WERI-Rb-1 (cell line): ENCODE measurements at regions not wholly inside any gene's neighbourhood (a gene's known extent, or its start where the extent isn't known, plus 50 kb on each side); places are given as distances from the start of the nearest gene placed in this dataset.
"Not testable (repeated sequence)": the region's sequence is repeated elsewhere in the genome, so short reads cannot be mapped to it uniquely, and the experiment has no call there.

Experiments used
- DNase-seq: peaks from one replicate; pipeline ENCODE4 v3.0.0-alpha.2; 2020
- H3K27ac ChIP-seq: fragments of 250-450 bp; sonication (Bioruptor Pico); 2 replicates; pipeline ENCODE4 v1.5.1; 2020; ENCODE audit warnings: mild to moderate bottlenecking, moderate library complexity
- H3K27me3 ChIP-seq: fragments of 250-450 bp; sonication (Bioruptor Pico); 2 replicates; pipeline ENCODE4 v1.5.1; 2021; ENCODE audit warnings: mild to moderate bottlenecking, low read depth, moderate library complexity; ENCODE audit not compliant: insufficient read depth, severe bottlenecking
- H3K36me3 ChIP-seq: fragments of 250-450 bp; sonication (Bioruptor Pico); 2 replicates; pipeline ENCODE4 v1.5.1; 2020; ENCODE audit warnings: mild to moderate bottlenecking, moderate library complexity
- H3K4me3 ChIP-seq: 2 replicates; pipeline ENCODE4 v1.5.1; 2011; ENCODE audit warnings: low read depth, mild to moderate bottlenecking, control low read depth, low read length
- H3K9me3 ChIP-seq: fragments of 250-450 bp; sonication (Bioruptor Pico); 2 replicates; pipeline ENCODE4 v1.5.1; 2021; ENCODE audit warnings: mild to moderate bottlenecking, moderate library complexity; ENCODE audit not compliant: severe bottlenecking
- TF ChIP-seq, protein P1 (sequence below): IDR thresholded peaks from 2 replicates; pipeline ENCODE4 v1.5.1; 2011; ENCODE audit warnings: low read depth, mild to moderate bottlenecking, control low read depth, inconsistent platforms, low read length

DNA sequence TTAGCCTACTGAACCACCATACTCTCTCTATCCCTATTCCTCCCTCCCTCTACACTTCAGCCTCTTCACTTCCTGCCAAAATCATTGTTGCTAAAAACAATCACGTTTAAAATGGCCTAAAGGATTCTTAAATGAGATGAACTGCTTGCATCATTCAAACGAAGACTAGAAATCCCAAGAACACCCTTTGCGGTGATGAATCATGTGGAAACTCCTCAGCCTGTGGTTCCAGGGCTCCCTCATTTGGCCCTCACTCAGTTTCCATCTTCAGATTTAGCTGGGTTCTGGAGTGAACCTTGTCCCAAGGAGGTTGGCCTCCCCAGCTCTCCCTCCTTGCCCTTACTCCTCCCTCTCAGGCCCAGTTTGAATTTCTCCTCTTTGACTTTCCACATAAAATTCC, 125.6 kb upstream of the CDC42EP3 start:
- no peak for DNase-seq
- H3K27ac ChIP-seq = no peak overlapping the region
- no peaks in the 10 kb centered on the region for H3K27me3 ChIP-seq
- H3K9me3 ChIP-seq = no peaks in the 10 kb centered on the region
- TF ChIP-seq, protein P1, sequence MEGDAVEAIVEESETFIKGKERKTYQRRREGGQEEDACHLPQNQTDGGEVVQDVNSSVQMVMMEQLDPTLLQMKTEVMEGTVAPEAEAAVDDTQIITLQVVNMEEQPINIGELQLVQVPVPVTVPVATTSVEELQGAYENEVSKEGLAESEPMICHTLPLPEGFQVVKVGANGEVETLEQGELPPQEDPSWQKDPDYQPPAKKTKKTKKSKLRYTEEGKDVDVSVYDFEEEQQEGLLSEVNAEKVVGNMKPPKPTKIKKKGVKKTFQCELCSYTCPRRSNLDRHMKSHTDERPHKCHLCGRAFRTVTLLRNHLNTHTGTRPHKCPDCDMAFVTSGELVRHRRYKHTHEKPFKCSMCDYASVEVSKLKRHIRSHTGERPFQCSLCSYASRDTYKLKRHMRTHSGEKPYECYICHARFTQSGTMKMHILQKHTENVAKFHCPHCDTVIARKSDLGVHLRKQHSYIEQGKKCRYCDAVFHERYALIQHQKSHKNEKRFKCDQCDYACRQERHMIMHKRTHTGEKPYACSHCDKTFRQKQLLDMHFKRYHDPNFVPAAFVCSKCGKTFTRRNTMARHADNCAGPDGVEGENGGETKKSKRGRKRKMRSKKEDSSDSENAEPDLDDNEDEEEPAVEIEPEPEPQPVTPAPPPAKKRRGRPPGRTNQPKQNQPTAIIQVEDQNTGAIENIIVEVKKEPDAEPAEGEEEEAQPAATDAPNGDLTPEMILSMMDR = no peak
- H3K36me3 ChIP-seq = no peaks in the 10 kb centered on the region
- H3K4me3 ChIP-seq = no peak overlapping the region

DNA sequence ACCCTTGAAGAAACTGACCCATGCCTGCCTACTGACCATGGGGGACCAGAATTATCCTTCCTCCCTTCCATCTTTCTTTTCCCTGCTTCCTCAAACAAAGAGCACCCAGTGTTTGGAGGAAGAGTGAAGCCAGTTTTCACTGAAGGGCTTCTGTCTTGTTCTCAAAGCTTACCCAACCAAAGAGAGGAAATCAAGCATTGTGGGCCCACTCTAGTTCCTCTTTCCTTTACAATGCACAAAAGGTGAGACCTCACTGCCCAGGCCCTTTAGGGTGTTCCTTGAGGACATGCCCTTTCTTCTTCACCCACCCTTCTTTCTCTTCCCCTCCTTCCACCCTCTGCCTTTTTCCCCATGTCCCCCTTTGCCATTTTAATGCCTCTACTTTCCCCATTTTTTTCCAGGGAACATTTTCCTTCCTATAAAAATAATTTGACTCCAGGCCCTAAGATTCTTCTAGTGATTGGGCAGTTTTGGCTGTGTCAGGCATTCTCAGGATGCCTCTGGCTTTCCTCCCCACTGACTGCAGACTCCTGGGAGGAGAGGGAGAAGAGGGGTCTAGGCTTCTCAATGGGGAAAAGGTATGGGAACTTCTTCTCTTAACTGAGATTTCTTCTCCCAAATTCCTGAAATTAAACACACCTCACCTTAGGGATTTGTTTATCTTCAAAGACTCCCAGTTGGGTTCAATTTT, 126.6 kb upstream of the RMDN2 start:
- Histone ChIP-seq H3K9me3 (no peaks in the 10 kb centered on the region), H3K27ac (no peak overlapping the region), H3K36me3 (no peaks in the 10 kb centered on the region), H3K4me3 (no peak overlapping the region), H3K27me3 (no peaks in the 10 kb centered on the region)
- DNase-seq = no peak
- TF ChIP-seq, protein P1 = no peak

DNA sequence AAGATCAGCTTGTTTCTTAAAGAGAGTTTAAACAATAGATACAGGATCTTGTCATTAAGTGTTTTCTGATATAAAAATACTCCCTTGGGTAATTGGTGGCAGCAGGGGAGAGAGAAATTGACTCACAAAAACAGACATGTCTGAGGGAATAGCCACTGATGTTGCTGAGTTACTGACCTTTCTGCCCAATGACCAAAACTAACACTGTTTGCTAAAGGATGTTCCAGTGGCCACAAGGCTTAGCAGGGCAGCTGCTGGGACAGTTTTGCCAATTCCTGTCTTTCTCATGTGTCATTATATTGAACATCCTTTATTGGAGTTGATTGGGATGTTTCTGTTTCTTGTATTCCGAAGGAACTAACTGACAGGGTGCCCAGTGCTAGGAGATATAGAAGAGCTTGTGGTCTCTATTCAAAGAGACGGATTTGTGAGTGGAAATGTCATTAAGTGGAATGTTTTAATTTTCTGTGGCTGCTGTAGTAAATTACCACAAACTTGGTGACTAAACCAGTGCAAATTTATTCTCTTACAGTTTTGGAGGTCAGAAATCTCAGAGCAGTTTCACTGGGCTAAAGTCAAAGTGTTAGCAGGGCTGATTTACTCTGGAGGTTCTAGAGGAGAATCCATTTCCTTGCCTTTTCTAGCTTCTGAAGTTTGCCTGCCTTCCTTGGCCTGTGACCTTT, 124.8 kb upstream of the RMDN2 start:
- no peak overlapping the region for H3K4me3 ChIP-seq
- H3K36me3 ChIP-seq = no peaks in the 10 kb centered on the region
- H3K27me3 ChIP-seq = no peaks in the 10 kb centered on the region
- no peak for DNase-seq
- H3K9me3 ChIP-seq = no peaks in the 10 kb centered on the region
- H3K27ac ChIP-seq = no peak overlapping the region
- TF ChIP-seq, protein P1 = no peak

DNA sequence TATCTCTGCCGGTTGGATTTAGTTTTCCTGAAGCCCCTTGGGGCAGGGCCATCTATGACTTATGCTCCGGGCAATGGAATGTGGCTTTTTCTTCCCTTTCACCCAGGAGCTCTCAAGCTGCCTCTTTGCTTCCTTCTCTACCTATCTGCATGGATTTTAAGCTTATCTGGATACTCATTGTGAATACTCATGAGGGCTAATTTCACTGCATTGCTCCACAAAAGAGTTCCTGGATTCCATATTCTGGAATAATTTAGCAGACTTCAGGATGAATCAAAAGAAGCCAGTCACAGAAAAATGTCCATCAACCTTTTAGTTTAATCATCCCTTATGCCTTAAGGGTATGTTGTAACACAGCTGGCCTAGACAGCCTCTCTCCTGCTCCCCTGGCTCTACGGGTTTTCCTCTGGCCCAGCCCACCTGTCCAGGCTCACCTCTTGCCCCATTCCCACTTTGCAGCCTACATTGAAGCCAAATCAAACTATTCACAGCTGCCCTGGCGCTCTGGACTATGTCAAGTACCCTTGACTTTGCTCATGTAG, 122.8 kb upstream of the RMDN2 start:
- Histone ChIP-seq H3K36me3 (no peaks in the 10 kb centered on the region), H3K27ac (no peak overlapping the region), H3K9me3 (no peaks in the 10 kb centered on the region), H3K4me3 (no peak overlapping the region), H3K27me3 (no peaks in the 10 kb centered on the region)
- TF ChIP-seq, protein P1 = no peak
- no peak for DNase-seq

DNA sequence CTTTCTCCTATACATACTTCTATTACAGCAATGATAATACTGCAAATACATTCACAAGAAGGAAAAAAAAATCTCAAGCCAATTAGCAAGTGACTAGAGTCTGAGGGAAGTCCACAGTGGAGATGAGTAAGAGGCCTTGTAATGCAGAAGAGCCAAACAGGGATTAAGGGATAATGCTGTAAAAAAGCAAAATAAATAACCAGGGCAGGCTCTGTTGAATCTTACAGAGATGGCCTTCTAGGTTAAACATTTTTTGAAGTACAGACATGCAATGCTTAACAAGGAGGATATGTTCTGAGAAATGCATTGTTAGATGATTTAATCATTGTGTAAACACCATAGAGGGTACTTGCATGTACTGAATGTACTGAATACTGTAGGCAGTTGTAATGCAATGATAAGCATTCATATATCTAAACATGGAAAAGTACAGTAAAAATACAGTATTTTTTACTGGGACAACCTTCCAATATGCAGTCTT, 122.1 kb upstream of the RMDN2 start:
- Histone ChIP-seq H3K9me3 (no peaks in the 10 kb centered on the region), H3K36me3 (no peaks in the 10 kb centered on the region), H3K27me3 (no peaks in the 10 kb centered on the region), H3K4me3 (no peak overlapping the region), H3K27ac (no peak overlapping the region)
- TF ChIP-seq, protein P1 = no peak
- DNase-seq = no peak

DNA sequence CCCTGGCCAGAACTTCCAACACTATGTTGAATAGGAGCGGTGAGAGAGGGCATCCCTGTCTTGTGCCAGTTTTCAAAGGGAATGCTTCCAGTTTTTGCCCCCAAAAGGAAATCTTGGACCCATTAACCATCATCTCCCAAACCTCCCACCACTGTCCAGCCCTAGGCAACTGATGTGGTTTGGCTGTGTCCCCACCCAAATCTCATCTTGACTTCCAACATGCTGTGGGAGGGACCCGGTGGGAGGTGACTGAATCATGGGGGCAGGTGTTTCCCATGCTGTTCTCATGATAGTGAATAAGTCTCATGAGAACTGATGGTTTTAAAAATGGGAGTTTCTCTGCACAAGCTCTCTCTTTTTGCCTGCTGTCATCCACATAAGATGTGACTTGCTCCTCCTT, 119.1 kb upstream of the RMDN2 start:
- DNase-seq, H3K36me3 ChIP-seq: not testable (repeated sequence)

More for the DNA sequence above, 119.1 kb upstream of the RMDN2 start:
- not testable (repeated sequence) for H3K27ac ChIP-seq, H3K9me3 ChIP-seq, H3K27me3 ChIP-seq, H3K4me3 ChIP-seq
